Trophoblast cell (in vitro differentiated cells and primary cell): ENCODE measurements at regions not wholly inside any gene's neighbourhood (a gene's known extent, or its start where the extent isn't known, plus 50 kb on each side); places are given as distances from the start of the nearest gene placed in this dataset.

Experiments
- DNase-seq, 2 donors: peaks; one replicate each; pipeline ENCODE4 v3.0.0-alpha.2; 2016
- H2AFZ ChIP-seq: 2 replicates; pipeline ENCODE4 v1.6.1; 2013; ENCODE audit warnings: low read length, moderate library complexity, mild to moderate bottlenecking; ENCODE audit not compliant: insufficient read depth, poor library complexity
- H2AK5ac ChIP-seq: 2 replicates; pipeline ENCODE4 v1.6.1; 2013; ENCODE audit warnings: mild to moderate bottlenecking, low read length
- H2BK120ac ChIP-seq: 2 replicates; pipeline ENCODE4 v1.6.1; 2013; ENCODE audit warnings: low read length, mild to moderate bottlenecking, moderate library complexity; ENCODE audit not compliant: insufficient read depth, poor library complexity
- H2BK12ac ChIP-seq: 2 replicates; pipeline ENCODE4 v1.6.1; 2013; ENCODE audit warnings: mild to moderate bottlenecking, low read length, moderate library complexity
- H2BK5ac ChIP-seq: 2 replicates; pipeline ENCODE4 v1.6.1; 2013; ENCODE audit warnings: low read length, low read depth, moderate library complexity, mild to moderate bottlenecking; ENCODE audit not compliant: poor library complexity
- H3K14ac ChIP-seq: 2 replicates; pipeline ENCODE4 v1.6.1; 2013; ENCODE audit warnings: mild to moderate bottlenecking, low read length
- H3K18ac ChIP-seq: 2 replicates; pipeline ENCODE4 v1.6.1; 2013; ENCODE audit warnings: mild to moderate bottlenecking, low read length
- H3K23ac ChIP-seq: 2 replicates; pipeline ENCODE4 v1.6.1; 2013; ENCODE audit warnings: low read length
- H3K27ac ChIP-seq: 2 replicates; pipeline ENCODE4 v1.5.1; 2013; ENCODE audit warnings: low read depth, mild to moderate bottlenecking, inconsistent platforms, low read length, moderate library complexity
- H3K27me3 ChIP-seq: 2 replicates; pipeline ENCODE4 v1.6.1; 2013; ENCODE audit warnings: inconsistent platforms, mild to moderate bottlenecking, low read length, moderate library complexity; ENCODE audit not compliant: insufficient read depth
- H3K36me3 ChIP-seq, 2 experiments: 1 replicate in 1 of 2; 2 replicates in 1 of 2; pipeline ENCODE4 v1.6.1; 2013; ENCODE audit warnings: low read length in 2 of 2, mild to moderate bottlenecking in 2 of 2, moderate library complexity in 1 of 2; ENCODE audit not compliant: insufficient read depth in 2 of 2, control insufficient read depth in 1 of 2
- H3K4ac ChIP-seq: 2 replicates; pipeline ENCODE4 v1.6.1; 2013; ENCODE audit warnings: low read depth, mild to moderate bottlenecking, low read length, moderate library complexity
- H3K4me1 ChIP-seq, 2 experiments: 1 replicate in 1 of 2; 2 replicates in 1 of 2; pipeline ENCODE4 v1.6.1; 2013; ENCODE audit warnings: low read length in 2 of 2, mild to moderate bottlenecking in 2 of 2, moderate library complexity in 1 of 2; ENCODE audit not compliant: insufficient read depth in 2 of 2, control insufficient read depth in 1 of 2
- H3K4me2 ChIP-seq: 2 replicates; pipeline ENCODE4 v1.6.1; 2013; ENCODE audit warnings: inconsistent platforms, mild to moderate bottlenecking, low read length, moderate library complexity
- H3K4me3 ChIP-seq: 2 replicates; pipeline ENCODE4 v1.5.1; 2013; ENCODE audit warnings: mild to moderate bottlenecking, low read depth, low read length, inconsistent platforms
- H3K79me1 ChIP-seq: one replicate; pipeline ENCODE4 v1.6.1; 2013; ENCODE audit warnings: low read length
- H3K79me2 ChIP-seq: 2 replicates; pipeline ENCODE4 v1.6.1; 2013; ENCODE audit warnings: low read length, mild to moderate bottlenecking; ENCODE audit not compliant: control insufficient read depth, insufficient read depth, poor library complexity
- H3K9ac ChIP-seq: 2 replicates; pipeline ENCODE4 v1.6.1; 2013; ENCODE audit warnings: mild to moderate bottlenecking, low read length
- H3K9me3 ChIP-seq: 2 replicates; pipeline ENCODE4 v1.6.1; 2013; ENCODE audit warnings: low read depth, mild to moderate bottlenecking, control low read depth, inconsistent platforms, low read length; ENCODE audit not compliant: insufficient read depth
- H4K12ac ChIP-seq: 2 replicates; pipeline ENCODE4 v1.6.1; 2013; ENCODE audit warnings: low read depth, mild to moderate bottlenecking, low read length, moderate library complexity
- H4K8ac ChIP-seq: 2 replicates; pipeline ENCODE4 v1.6.1; 2013; ENCODE audit warnings: low read depth, mild to moderate bottlenecking, low read length, moderate library complexity
- H4K91ac ChIP-seq: one replicate; pipeline ENCODE4 v1.6.1; 2013; ENCODE audit warnings: low read depth, mild to moderate bottlenecking, low read length, moderate library complexity
- WGBS: extraction: QIAGEN DNeasy Blood & Tissue Kit; methylation state at CpG from one replicate; pipeline ENCODE4 v1.1.7; 2013; ENCODE audit warnings: missing lambda C conversion rate; ENCODE audit not compliant: insufficient read length, insufficient coverage; ENCODE audit errors: extremely low coverage; 5-methylcytosine and 5-hydroxymethylcytosine counted together

- H3K9ac ChIP-seq, result no peak overlapping the region
- H2AFZ ChIP-seq, result no peak overlapping the region
- no peak overlapping the region for H3K23ac ChIP-seq
- H3K4ac ChIP-seq, result no peak overlapping the region
- H2AK5ac ChIP-seq, result no peak overlapping the region
- H3K4me1 ChIP-seq, result no peaks in the 10 kb centered on the region
- H4K12ac ChIP-seq, result no peak overlapping the region
- no peaks in the 10 kb centered on the region for H3K79me2 ChIP-seq
- H2BK120ac ChIP-seq, result no peak overlapping the region
- H3K18ac ChIP-seq, result no peak overlapping the region
- no peak overlapping the region for H3K14ac ChIP-seq
- no peak overlapping the region for H4K8ac ChIP-seq
- no peak overlapping the region for H3K4me2 ChIP-seq
- H3K27me3 ChIP-seq, result no peaks in the 10 kb centered on the region
- H2BK12ac ChIP-seq, result no peak overlapping the region
- DNase-seq, result no peak
- WGBS, result no CpG with 5 or more reads among the region's 11 CpGs
- no peak overlapping the region for H3K27ac ChIP-seq
- H2BK5ac ChIP-seq, result no peak overlapping the region
- H3K36me3 ChIP-seq, result no peaks in the 10 kb centered on the region
- no peaks in the 10 kb centered on the region for H3K9me3 ChIP-seq
- no peak overlapping the region for H4K91ac ChIP-seq
- no peak overlapping the region for H3K4me3 ChIP-seq
- H3K79me1 ChIP-seq, result no peaks in the 10 kb centered on the region
Observed at GRCh38 chr2:129906861-129907235, 72.6 kb upstream of the RAB6C start.

- H3K27ac ChIP-seq, result no peak overlapping the region
- no peak overlapping the region for H3K4me2 ChIP-seq
- no peak overlapping the region for H3K4me3 ChIP-seq
- H3K36me3 ChIP-seq, result no peaks in the 10 kb centered on the region
- no peak overlapping the region for H4K12ac ChIP-seq
- no peaks in the 10 kb centered on the region for H3K79me1 ChIP-seq
- whole genome bisulfite sequencing, result no CpG with 5 or more reads among the region's 13 CpGs
- no peak overlapping the region for H3K14ac ChIP-seq
- no peak overlapping the region for H3K4ac ChIP-seq
- no peaks in the 10 kb centered on the region for H3K79me2 ChIP-seq
- H2AK5ac ChIP-seq, result no peak overlapping the region
- no peaks in the 10 kb centered on the region for H3K27me3 ChIP-seq
- H2BK5ac ChIP-seq, result no peak overlapping the region
- no peak overlapping the region for H3K18ac ChIP-seq
- no peak overlapping the region for H2BK12ac ChIP-seq
- H4K91ac ChIP-seq, result no peak overlapping the region
- H4K8ac ChIP-seq, result no peak overlapping the region
- DNase-seq, result no peak
- no peak overlapping the region for H3K23ac ChIP-seq
- H3K9ac ChIP-seq, result no peak overlapping the region
- no peaks in the 10 kb centered on the region for H3K9me3 ChIP-seq
- no peaks in the 10 kb centered on the region for H3K4me1 ChIP-seq
- H2AFZ ChIP-seq, result no peak overlapping the region
- no peak overlapping the region for H2BK120ac ChIP-seq
Observed at GRCh38 chr2:129907256-129907998, 72.0 kb upstream of the RAB6C start.

- no peak overlapping the region for H2BK12ac ChIP-seq
- H4K91ac ChIP-seq, result no peak overlapping the region
- H3K18ac ChIP-seq, result no peak overlapping the region
- no peak overlapping the region for H3K4me3 ChIP-seq
- no peak overlapping the region for H4K8ac ChIP-seq
- H3K79me1 ChIP-seq, result no peaks in the 10 kb centered on the region
- no CpG with 5 or more reads among the region's 18 CpGs for WGBS
- no peak overlapping the region for H3K4me2 ChIP-seq
- H3K4ac ChIP-seq, result no peak overlapping the region
- no peak overlapping the region for H2AK5ac ChIP-seq
- no peak overlapping the region for H2AFZ ChIP-seq
- H3K36me3 ChIP-seq, result no peaks in the 10 kb centered on the region
- H2BK5ac ChIP-seq, result no peak overlapping the region
- no peak for DNase-seq
- H3K23ac ChIP-seq, result no peak overlapping the region
- no peak overlapping the region for H3K27ac ChIP-seq
- no peak overlapping the region for H3K9ac ChIP-seq
- no peak overlapping the region for H4K12ac ChIP-seq
- H3K14ac ChIP-seq, result no peak overlapping the region
- H3K27me3 ChIP-seq, result no peaks in the 10 kb centered on the region
- H2BK120ac ChIP-seq, result no peak overlapping the region
- peaks cover 0 to 1% of the 10 kb centered on the region in 2 experiments for H3K4me1 ChIP-seq
- no peaks in the 10 kb centered on the region for H3K9me3 ChIP-seq
- H3K79me2 ChIP-seq, result no peaks in the 10 kb centered on the region
Observed at GRCh38 chr2:129908721-129909373, 70.6 kb upstream of the RAB6C start.

- no peak overlapping the region for H3K23ac ChIP-seq
- DNase-seq, result no peak
- H2BK5ac ChIP-seq, result no peak overlapping the region
- no peaks in the 10 kb centered on the region for H3K79me2 ChIP-seq
- H2AK5ac ChIP-seq, result no peak overlapping the region
- peaks cover 2% of the 10 kb centered on the region for H3K9me3 ChIP-seq
- no CpG with 5 or more reads among the region's 15 CpGs for WGBS
- H2AFZ ChIP-seq, result no peak overlapping the region
- no peak overlapping the region for H3K4me3 ChIP-seq
- no peak overlapping the region for H2BK12ac ChIP-seq
- no peaks in the 10 kb centered on the region for H3K27me3 ChIP-seq
- no peak overlapping the region for H3K27ac ChIP-seq
- H3K4me2 ChIP-seq, result no peak overlapping the region
- H4K12ac ChIP-seq, result no peak overlapping the region
- no peak overlapping the region for H3K9ac ChIP-seq
- H2BK120ac ChIP-seq, result no peak overlapping the region
- H4K8ac ChIP-seq, result no peak overlapping the region
- no peaks in the 10 kb centered on the region for H3K79me1 ChIP-seq
- H3K18ac ChIP-seq, result no peak overlapping the region
- no peaks in the 10 kb centered on the region for H3K36me3 ChIP-seq
- H3K14ac ChIP-seq, result no peak overlapping the region
- no peak overlapping the region for H3K4ac ChIP-seq
- peaks cover 0 to 5% of the 10 kb centered on the region in 2 experiments for H3K4me1 ChIP-seq
- no peak overlapping the region for H4K91ac ChIP-seq
Observed at GRCh38 chr2:129909651-129910418, 69.6 kb upstream of the RAB6C start.
